ENCODE measurements at regions not wholly inside any gene's neighbourhood (a gene's known extent, or its start where the extent isn't known, plus 50 kb on each side); places are given as distances from the start of the nearest gene placed in this dataset.

DNA sequence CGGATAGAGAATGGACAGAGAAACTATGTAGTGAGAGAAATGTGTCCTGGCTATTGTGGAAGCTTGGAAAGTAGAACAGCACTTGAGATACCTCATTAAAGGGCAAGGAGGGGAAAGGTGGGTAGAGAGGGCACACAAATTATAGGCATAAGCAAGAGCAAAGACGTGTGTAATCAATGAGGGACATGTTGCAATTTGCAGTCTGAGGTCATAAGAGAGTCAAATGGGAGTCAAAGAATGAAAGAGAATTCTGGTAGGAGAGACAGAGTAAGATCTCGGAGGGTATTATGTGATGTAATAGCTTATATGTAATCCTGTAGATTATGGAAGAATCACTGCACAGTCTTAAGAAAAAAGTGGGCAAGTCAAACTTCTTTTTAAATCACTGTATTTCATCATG lies 312.0 kb upstream of the RGMB start:
- DNase-seq (no peak), ATAC-seq (no peak)
- no peaks in the 10 kb centered on the region for H3K27me3 ChIP-seq
- H3K4me3 ChIP-seq: no peak overlapping the region
- no peak overlapping the region for H3K27ac ChIP-seq
- intact Hi-C loops (cut with DNase I): no loop called here
- no peaks in the 10 kb centered on the region for H3K4me1 ChIP-seq
- TF ChIP-seq, protein P1, sequence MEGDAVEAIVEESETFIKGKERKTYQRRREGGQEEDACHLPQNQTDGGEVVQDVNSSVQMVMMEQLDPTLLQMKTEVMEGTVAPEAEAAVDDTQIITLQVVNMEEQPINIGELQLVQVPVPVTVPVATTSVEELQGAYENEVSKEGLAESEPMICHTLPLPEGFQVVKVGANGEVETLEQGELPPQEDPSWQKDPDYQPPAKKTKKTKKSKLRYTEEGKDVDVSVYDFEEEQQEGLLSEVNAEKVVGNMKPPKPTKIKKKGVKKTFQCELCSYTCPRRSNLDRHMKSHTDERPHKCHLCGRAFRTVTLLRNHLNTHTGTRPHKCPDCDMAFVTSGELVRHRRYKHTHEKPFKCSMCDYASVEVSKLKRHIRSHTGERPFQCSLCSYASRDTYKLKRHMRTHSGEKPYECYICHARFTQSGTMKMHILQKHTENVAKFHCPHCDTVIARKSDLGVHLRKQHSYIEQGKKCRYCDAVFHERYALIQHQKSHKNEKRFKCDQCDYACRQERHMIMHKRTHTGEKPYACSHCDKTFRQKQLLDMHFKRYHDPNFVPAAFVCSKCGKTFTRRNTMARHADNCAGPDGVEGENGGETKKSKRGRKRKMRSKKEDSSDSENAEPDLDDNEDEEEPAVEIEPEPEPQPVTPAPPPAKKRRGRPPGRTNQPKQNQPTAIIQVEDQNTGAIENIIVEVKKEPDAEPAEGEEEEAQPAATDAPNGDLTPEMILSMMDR (IDR thresholded peaks at IDR 0.05): no peak
- H3K9me3 ChIP-seq: no peaks in the 10 kb centered on the region
- H3K36me3 ChIP-seq: no peaks in the 10 kb centered on the region

DNA sequence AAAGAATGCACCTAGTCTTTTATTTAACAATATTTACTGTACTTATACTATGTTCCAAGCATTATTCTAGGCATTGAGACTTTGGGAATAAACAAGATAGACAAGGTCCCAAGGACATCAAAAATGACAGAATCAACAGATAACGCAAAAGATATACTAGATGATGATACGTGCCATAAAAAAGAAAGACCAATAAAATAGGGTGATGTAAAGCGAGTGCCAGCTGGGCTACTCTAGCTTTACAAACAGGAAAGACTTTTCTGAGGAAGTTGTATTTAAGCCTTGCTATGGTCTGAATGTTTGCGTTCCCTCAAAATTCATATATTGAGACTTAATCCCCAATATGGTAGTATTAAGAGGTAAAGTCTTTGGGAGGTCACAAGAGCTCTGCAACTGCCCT lies 310.2 kb upstream of the RGMB start:
- Histone ChIP-seq H3K27ac (no peak overlapping the region), H3K4me1 (no peaks in the 10 kb centered on the region), H3K4me3 (no peak overlapping the region), H3K9me3 (no peaks in the 10 kb centered on the region), H3K27me3 (no peaks in the 10 kb centered on the region), H3K36me3 (no peaks in the 10 kb centered on the region)
- DNase-seq: no peak
- no peak for ATAC-seq
- TF ChIP-seq, protein P1 (IDR thresholded peaks at IDR 0.05): no peak
- intact Hi-C loops (cut with DNase I): no loop called here

DNA sequence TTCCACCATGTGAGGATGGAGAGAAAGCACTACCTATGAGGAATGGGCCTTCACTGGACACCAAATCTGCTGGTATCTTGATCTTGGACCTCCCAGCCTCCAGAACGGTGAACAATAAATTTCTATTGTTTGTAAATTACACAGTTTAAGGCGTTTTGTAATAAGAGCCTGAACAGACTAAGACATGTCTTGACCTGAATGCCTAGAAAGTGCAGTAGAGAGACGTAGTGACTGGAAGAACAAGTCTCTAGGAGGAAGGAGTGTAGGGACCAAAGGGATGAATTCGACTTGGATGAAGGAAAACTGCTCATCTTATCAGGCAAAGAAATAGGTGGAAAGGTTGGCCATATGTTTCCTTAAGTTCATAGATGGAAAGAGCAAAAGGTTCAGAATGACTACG lies 309.8 kb upstream of the RGMB start:
- Histone ChIP-seq H3K27ac (no peak overlapping the region), H3K9me3 (no peaks in the 10 kb centered on the region), H3K27me3 (no peaks in the 10 kb centered on the region), H3K4me1 (no peaks in the 10 kb centered on the region), H3K4me3 (no peak overlapping the region), H3K36me3 (no peaks in the 10 kb centered on the region)
- TF ChIP-seq, protein P1 (IDR thresholded peaks at IDR 0.05): no peak
- DNase-seq: no peak
- no peak for ATAC-seq
- intact Hi-C loops (cut with DNase I): no loop called here

DNA sequence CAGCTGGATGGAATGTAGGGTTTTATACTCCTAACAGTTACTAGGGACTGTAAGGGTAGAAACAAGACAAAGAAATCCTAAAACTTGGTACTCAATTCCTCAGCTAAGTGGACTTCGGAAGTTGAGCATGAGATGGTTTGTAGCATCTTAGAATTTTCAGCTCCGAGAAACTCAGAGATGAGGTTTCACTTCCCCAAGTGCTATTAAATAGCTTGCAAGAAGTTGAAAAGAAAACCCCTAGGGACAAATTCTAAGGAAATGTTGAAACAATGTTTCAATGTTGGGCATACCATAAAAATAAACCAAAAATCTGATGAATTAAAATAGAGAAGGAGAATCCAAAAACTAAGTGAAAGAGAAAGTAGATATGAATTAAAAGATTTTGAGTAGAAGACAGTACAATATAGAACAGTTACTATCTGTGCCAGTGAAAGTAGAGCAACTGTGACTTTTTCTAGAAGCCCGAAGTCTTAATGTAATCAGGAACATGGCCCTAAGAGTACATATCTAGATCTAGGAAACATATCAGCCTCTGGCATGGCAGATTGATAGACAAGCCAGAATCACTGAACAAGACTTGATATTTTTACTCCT lies 308.6 kb upstream of the RGMB start:
- TF ChIP-seq, protein P1 (IDR thresholded peaks at IDR 0.05): no peak
- Histone ChIP-seq H3K36me3 (no peaks in the 10 kb centered on the region), H3K9me3 (no peaks in the 10 kb centered on the region), H3K4me3 (no peak overlapping the region), H3K4me1 (no peaks in the 10 kb centered on the region), H3K27me3 (no peaks in the 10 kb centered on the region), H3K27ac (no peak overlapping the region)
- no peak for DNase-seq
- no peak for ATAC-seq
- intact Hi-C loops (cut with DNase I): no loop called here

DNA sequence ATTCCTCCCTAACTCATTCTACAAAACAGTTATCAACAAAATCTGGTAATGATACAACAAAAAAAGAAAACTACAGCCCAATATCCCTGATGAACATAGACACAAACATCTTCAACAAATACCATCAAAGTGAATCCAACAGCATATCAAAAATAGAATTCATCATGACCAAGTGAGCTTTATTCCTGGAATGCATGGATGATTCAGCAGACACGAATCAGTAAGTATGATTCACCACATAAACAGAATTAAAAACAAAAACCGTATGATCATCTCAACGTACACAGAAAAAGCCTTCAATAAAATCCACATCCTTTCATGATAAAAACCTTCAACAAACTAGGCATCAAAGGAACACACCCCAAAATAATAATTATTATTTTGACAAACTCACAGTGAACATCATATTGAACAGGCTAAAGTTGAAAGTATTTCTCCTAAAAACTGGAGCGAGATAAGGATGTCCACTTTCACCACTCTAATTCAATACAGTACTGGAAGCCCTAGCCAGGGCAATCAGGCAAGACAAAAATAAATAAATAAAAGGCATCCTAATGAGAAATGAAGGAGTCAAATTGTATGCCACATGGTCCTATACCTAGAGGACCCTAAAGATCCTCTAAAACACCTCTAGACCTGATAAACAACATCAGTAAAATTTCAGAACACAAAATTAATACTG lies 305.1 kb upstream of the RGMB start:
- TF ChIP-seq, protein P1 (IDR thresholded peaks at IDR 0.05): no peak
- Histone ChIP-seq H3K27ac (no peak overlapping the region), H3K27me3 (no peaks in the 10 kb centered on the region), H3K9me3 (no peaks in the 10 kb centered on the region), H3K4me1 (no peaks in the 10 kb centered on the region), H3K36me3 (no peaks in the 10 kb centered on the region), H3K4me3 (no peak overlapping the region)
- ATAC-seq (no peak), DNase-seq (no peak)
- intact Hi-C loops (cut with DNase I): no loop called here

Data from upper lobe of right lung (tissue), 1 donor.